ENCODE measurements at regions not wholly inside any gene's neighbourhood (a gene's known extent, or its start where the extent isn't known, plus 50 kb on each side); places are given as distances from the start of the nearest gene placed in this dataset.
"Not testable (repeated sequence)": the region's sequence is repeated elsewhere in the genome, so short reads cannot be mapped to it uniquely, and the experiment has no call there.

- Histone ChIP-seq H3K36me3 (ENCODE audit: control insufficient read depth in 4 of 4, insufficient read depth in 4 of 4, low read length in 3 of 4) (no peaks in the 10 kb centered on the region), H3K27me3 (replicated peaks in 2 of 5; ENCODE audit: control insufficient read depth in 4 of 5, insufficient read depth in 5 of 5, low read length in 4 of 5) (no peaks in the 10 kb centered on the region), H3K27ac (ENCODE audit: insufficient read depth in 1 of 2, low read depth in 1 of 2, low read length in 2 of 2, poor library complexity in 1 of 2, severe bottlenecking in 2 of 2) (no peak overlapping the region), H3K9me3 (ENCODE audit: control extremely low read depth in 1 of 5, control insufficient read depth in 4 of 5, insufficient read depth in 2 of 5, low read depth in 1 of 5, low read length in 4 of 5) (peaks cover 0 to 8% (median 0%) of the 10 kb centered on the region in 5 experiments), H3K4me3 (ENCODE audit: control insufficient read depth in 1 of 7, extremely low read depth in 1 of 7, insufficient read depth in 4 of 7, low read depth in 2 of 7, low read length in 6 of 7) (no peak overlapping the region), H3K4me1 (ENCODE audit: control extremely low read depth in 1 of 4, control insufficient read depth in 4 of 4, insufficient read depth in 4 of 4, low read length in 3 of 4) (no peaks in the 10 kb centered on the region)
- no peak for DNase-seq
- ChIA-PET POLR2A (no interaction called here), CTCF (interaction anchor here (0.6 to 5.5 kb wide), 8 partner anchors 10 to 219 kb away, joined by 3 to 37 read pairs (median 6); no protein-coding TSS in a partner anchor)
- WGBS (ENCODE audit: insufficient coverage), result no CpG with 5 or more reads among the region's 1 CpG
These were observed 232.3 kb upstream of the NFIA start for GRCh38 chr1:60850084-60850483.

DNA sequence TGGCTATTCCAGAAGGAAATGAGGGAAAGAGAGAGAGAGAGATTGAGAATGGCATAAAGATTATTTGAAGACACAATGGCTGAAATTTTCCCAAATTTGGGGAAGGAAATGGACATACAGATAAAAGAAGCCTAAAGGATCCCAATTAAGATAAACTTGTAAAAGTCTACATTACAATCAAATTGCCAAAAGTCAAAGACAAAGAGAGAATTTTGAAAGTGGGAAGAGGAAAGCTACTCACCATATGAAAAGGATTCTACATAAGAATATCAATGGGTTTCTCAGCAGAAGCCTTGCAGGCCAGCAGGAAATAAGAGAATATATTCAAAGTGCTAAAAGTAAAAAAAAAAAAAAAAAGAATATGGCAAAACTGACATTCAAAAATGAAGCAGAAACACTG is 233.0 kb upstream of the NFIA start:
- Histone ChIP-seq H3K9me3 (ENCODE audit: control extremely low read depth in 1 of 5, control insufficient read depth in 4 of 5, insufficient read depth in 2 of 5, low read depth in 1 of 5, low read length in 4 of 5) (peaks cover 0 to 8% (median 0%) of the 10 kb centered on the region in 5 experiments), H3K36me3 (ENCODE audit: control insufficient read depth in 4 of 4, insufficient read depth in 4 of 4, low read length in 3 of 4) (no peaks in the 10 kb centered on the region), H3K27me3 (replicated peaks in 2 of 5; ENCODE audit: control insufficient read depth in 4 of 5, insufficient read depth in 5 of 5, low read length in 4 of 5) (no peaks in the 10 kb centered on the region), H3K4me3 (ENCODE audit: control insufficient read depth in 1 of 7, extremely low read depth in 1 of 7, insufficient read depth in 4 of 7, low read depth in 2 of 7, low read length in 6 of 7) (no peak overlapping the region), H3K27ac (ENCODE audit: insufficient read depth in 1 of 2, low read depth in 1 of 2, low read length in 2 of 2, poor library complexity in 1 of 2, severe bottlenecking in 2 of 2) (no peak overlapping the region), H3K4me1 (ENCODE audit: control extremely low read depth in 1 of 4, control insufficient read depth in 4 of 4, insufficient read depth in 4 of 4, low read length in 3 of 4) (no peaks in the 10 kb centered on the region)
- no peak for DNase-seq
- CTCF ChIA-PET, result interaction anchor here (0.6 to 5.5 kb wide), 10 partner anchors 11 to 1004 kb away, joined by 3 to 37 read pairs (median 4); no protein-coding TSS in a partner anchor
- POLR2A ChIA-PET, result no interaction called here

GRCh38 chr1:60848583-60849188 is 233.7 kb upstream of the NFIA start:
- no peak overlapping the region for H3K4me3 ChIP-seq (ENCODE audit: control insufficient read depth in 1 of 7, extremely low read depth in 1 of 7, insufficient read depth in 4 of 7, low read depth in 2 of 7, low read length in 6 of 7)
- H3K9me3 ChIP-seq (ENCODE audit: control extremely low read depth in 1 of 5, control insufficient read depth in 4 of 5, insufficient read depth in 2 of 5, low read depth in 1 of 5, low read length in 4 of 5), result peaks cover 0 to 8% (median 0%) of the 10 kb centered on the region in 5 experiments
- H3K4me1 ChIP-seq (ENCODE audit: control extremely low read depth in 1 of 4, control insufficient read depth in 4 of 4, insufficient read depth in 4 of 4, low read length in 3 of 4), result no peaks in the 10 kb centered on the region
- no peaks in the 10 kb centered on the region for H3K36me3 ChIP-seq (ENCODE audit: control insufficient read depth in 4 of 4, insufficient read depth in 4 of 4, low read length in 3 of 4)
- DNase-seq, result peak; percentile 58 to 70 (median 66)
- H3K27ac ChIP-seq (ENCODE audit: insufficient read depth in 1 of 2, low read depth in 1 of 2, low read length in 2 of 2, poor library complexity in 1 of 2, severe bottlenecking in 2 of 2), result no peak overlapping the region
- no peaks in the 10 kb centered on the region for H3K27me3 ChIP-seq (replicated peaks in 2 of 5; ENCODE audit: control insufficient read depth in 4 of 5, insufficient read depth in 5 of 5, low read length in 4 of 5)
- ChIA-PET CTCF (interaction anchor here (0.8 to 5.5 kb wide), 14 partner anchors 9 to 1015 kb away, joined by 3 to 37 read pairs (median 4); no protein-coding TSS in a partner anchor), POLR2A (interaction anchor here (0.9 kb wide), 1 partner anchor 12 kb away, joined by 3 read pairs; no protein-coding TSS in a partner anchor)
- WGBS (ENCODE audit: insufficient coverage), result 80% methylated on average over 1 of the region's 1 CpG

DNA sequence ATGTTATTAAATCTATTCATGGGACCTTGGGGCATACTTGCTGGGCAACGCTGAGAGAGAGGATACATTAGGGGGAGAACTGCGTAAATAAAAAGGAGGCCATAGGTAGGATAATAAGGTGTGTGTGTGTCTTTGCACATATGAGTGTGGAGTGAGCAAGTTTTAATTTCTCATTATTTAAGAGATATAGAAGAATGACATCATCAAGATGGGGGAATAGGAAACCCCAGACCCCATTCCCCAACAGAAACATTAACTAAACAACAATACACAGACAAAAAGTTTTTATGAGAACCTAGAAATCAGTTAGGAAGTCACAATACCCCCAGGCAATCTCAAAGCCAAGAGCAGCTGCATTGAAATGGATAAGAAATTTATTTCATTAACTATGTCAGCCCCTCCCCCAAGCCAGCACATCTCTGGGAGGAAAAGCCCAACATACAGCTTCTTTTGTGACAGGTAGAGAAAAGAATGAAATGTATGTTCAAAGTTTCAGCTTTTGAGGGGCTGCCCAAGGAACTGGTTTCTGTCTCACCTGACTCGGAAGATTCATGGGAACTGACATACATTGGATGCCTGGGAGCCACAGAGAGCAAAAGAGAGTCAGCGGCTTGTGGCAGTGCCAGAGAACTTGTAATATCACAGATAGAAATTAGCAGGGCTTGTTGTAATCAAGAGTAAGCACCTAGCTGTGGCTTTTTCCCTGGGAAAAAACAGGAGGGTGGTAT is 234.3 kb upstream of the NFIA start:
- no peak for DNase-seq
- ChIA-PET CTCF (interaction anchor here (0.8 to 5.5 kb wide), 14 partner anchors 9 to 1015 kb away, joined by 3 to 37 read pairs (median 4); no protein-coding TSS in a partner anchor), POLR2A (interaction anchor here (0.9 kb wide), 1 partner anchor 13 kb away, joined by 3 read pairs; no protein-coding TSS in a partner anchor)
- 100% methylated on average over 1 of the region's 4 CpGs for WGBS (ENCODE audit: insufficient coverage)
- H3K4me3 ChIP-seq (ENCODE audit: control insufficient read depth in 1 of 7, extremely low read depth in 1 of 7, insufficient read depth in 4 of 7, low read depth in 2 of 7, low read length in 6 of 7), result no peak overlapping the region
- H3K27me3 ChIP-seq (replicated peaks in 2 of 5; ENCODE audit: control insufficient read depth in 4 of 5, insufficient read depth in 5 of 5, low read length in 4 of 5), result no peaks in the 10 kb centered on the region
- no peaks in the 10 kb centered on the region for H3K4me1 ChIP-seq (ENCODE audit: control extremely low read depth in 1 of 4, control insufficient read depth in 4 of 4, insufficient read depth in 4 of 4, low read length in 3 of 4)
- no peaks in the 10 kb centered on the region for H3K36me3 ChIP-seq (ENCODE audit: control insufficient read depth in 4 of 4, insufficient read depth in 4 of 4, low read length in 3 of 4)
- H3K9me3 ChIP-seq (ENCODE audit: control extremely low read depth in 1 of 5, control insufficient read depth in 4 of 5, insufficient read depth in 2 of 5, low read depth in 1 of 5, low read length in 4 of 5), result peaks cover 0 to 8% (median 0%) of the 10 kb centered on the region in 5 experiments
- H3K27ac ChIP-seq (ENCODE audit: insufficient read depth in 1 of 2, low read depth in 1 of 2, low read length in 2 of 2, poor library complexity in 1 of 2, severe bottlenecking in 2 of 2), result no peak overlapping the region

- ChIA-PET POLR2A (interaction anchor here (0.7 kb wide), 1 partner anchor 142 kb away, joined by 3 read pairs; no protein-coding TSS in a partner anchor), CTCF (interaction anchor here (0.9 to 5.5 kb wide), 4 partner anchors 13 to 206 kb away, joined by 3 to 37 read pairs (median 19); no protein-coding TSS in a partner anchor)
- no peak overlapping the region for H3K4me3 ChIP-seq (ENCODE audit: control insufficient read depth in 1 of 7, extremely low read depth in 1 of 7, insufficient read depth in 4 of 7, low read depth in 2 of 7, low read length in 6 of 7)
- H3K36me3 ChIP-seq (ENCODE audit: control insufficient read depth in 4 of 4, insufficient read depth in 4 of 4, low read length in 3 of 4), result no peaks in the 10 kb centered on the region
- 100% methylated on average over 1 of the region's 3 CpGs for whole genome bisulfite sequencing (ENCODE audit: insufficient coverage)
- H3K27me3 ChIP-seq (replicated peaks in 2 of 5; ENCODE audit: control insufficient read depth in 4 of 5, insufficient read depth in 5 of 5, low read length in 4 of 5), result no peaks in the 10 kb centered on the region
- DNase-seq, result no peak
- no peak overlapping the region for H3K27ac ChIP-seq (ENCODE audit: insufficient read depth in 1 of 2, low read depth in 1 of 2, low read length in 2 of 2, poor library complexity in 1 of 2, severe bottlenecking in 2 of 2)
- H3K9me3 ChIP-seq (ENCODE audit: control extremely low read depth in 1 of 5, control insufficient read depth in 4 of 5, insufficient read depth in 2 of 5, low read depth in 1 of 5, low read length in 4 of 5), result peaks cover 0 to 8% (median 0%) of the 10 kb centered on the region in 5 experiments
- no peaks in the 10 kb centered on the region for H3K4me1 ChIP-seq (ENCODE audit: control extremely low read depth in 1 of 4, control insufficient read depth in 4 of 4, insufficient read depth in 4 of 4, low read length in 3 of 4)
These were observed 235.0 kb upstream of the NFIA start for GRCh38 chr1:60847391-60847790.

GRCh38 chr1:60845659-60846058 is 236.7 kb upstream of the NFIA start:
- H3K4me3 ChIP-seq (ENCODE audit: control insufficient read depth in 1 of 7, extremely low read depth in 1 of 7, insufficient read depth in 4 of 7, low read depth in 2 of 7, low read length in 6 of 7); H3K36me3 ChIP-seq (ENCODE audit: control insufficient read depth in 4 of 4, insufficient read depth in 4 of 4, low read length in 3 of 4); POLR2A ChIA-PET; H3K4me1 ChIP-seq (ENCODE audit: control extremely low read depth in 1 of 4, control insufficient read depth in 4 of 4, insufficient read depth in 4 of 4, low read length in 3 of 4); DNase-seq; H3K9me3 ChIP-seq (ENCODE audit: control extremely low read depth in 1 of 5, control insufficient read depth in 4 of 5, insufficient read depth in 2 of 5, low read depth in 1 of 5, low read length in 4 of 5); H3K27ac ChIP-seq (ENCODE audit: insufficient read depth in 1 of 2, low read depth in 1 of 2, low read length in 2 of 2, poor library complexity in 1 of 2, severe bottlenecking in 2 of 2); H3K27me3 ChIP-seq (replicated peaks in 2 of 5; ENCODE audit: control insufficient read depth in 4 of 5, insufficient read depth in 5 of 5, low read length in 4 of 5): not testable (repeated sequence)
- CTCF ChIA-PET, result interaction anchor here (1.3 to 5.5 kb wide), 4 partner anchors 11 to 1006 kb away, joined by 3 to 37 read pairs (median 17); no protein-coding TSS in a partner anchor
- WGBS (ENCODE audit: insufficient coverage), result 100% methylated on average over 3 of the region's 3 CpGs

GRCh38 chr1:60842304-60842703 is 240.1 kb upstream of the NFIA start:
- no peak overlapping the region for H3K4me3 ChIP-seq (ENCODE audit: control insufficient read depth in 1 of 7, extremely low read depth in 1 of 7, insufficient read depth in 4 of 7, low read depth in 2 of 7, low read length in 6 of 7)
- H3K4me1 ChIP-seq (ENCODE audit: control extremely low read depth in 1 of 4, control insufficient read depth in 4 of 4, insufficient read depth in 4 of 4, low read length in 3 of 4), result peaks cover 0 to 3% (median 0%) of the 10 kb centered on the region in 4 experiments
- ChIA-PET POLR2A (no interaction called here), CTCF (interaction anchor here (1.3 kb wide), 1 partner anchor 50 kb away, joined by 3 read pairs; no protein-coding TSS in a partner anchor)
- no peak for DNase-seq
- peaks cover 0 to 4% (median 0%) of the 10 kb centered on the region in 5 experiments for H3K9me3 ChIP-seq (ENCODE audit: control extremely low read depth in 1 of 5, control insufficient read depth in 4 of 5, insufficient read depth in 2 of 5, low read depth in 1 of 5, low read length in 4 of 5)
- 100% methylated on average over 1 of the region's 2 CpGs for WGBS (ENCODE audit: insufficient coverage)
- H3K27ac ChIP-seq (ENCODE audit: insufficient read depth in 1 of 2, low read depth in 1 of 2, low read length in 2 of 2, poor library complexity in 1 of 2, severe bottlenecking in 2 of 2), result no peak overlapping the region
- no peaks in the 10 kb centered on the region for H3K36me3 ChIP-seq (ENCODE audit: control insufficient read depth in 4 of 4, insufficient read depth in 4 of 4, low read length in 3 of 4)
- H3K27me3 ChIP-seq (replicated peaks in 2 of 5; ENCODE audit: control insufficient read depth in 4 of 5, insufficient read depth in 5 of 5, low read length in 4 of 5), result no peaks in the 10 kb centered on the region
